SU-DHL-6 (cell line): ENCODE measurements at regions not wholly inside any gene's neighbourhood (a gene's known extent, or its start where the extent isn't known, plus 50 kb on each side); places are given as distances from the start of the nearest gene placed in this dataset.

Experiments used
- EZH2phosphoT487 ChIP-seq: fragments of 200-600 bp; sonication (generic), shearing (Covaris generic); conservative IDR thresholded peaks from 2 replicates; pipeline ENCODE4 v1.6.1; 2018; ENCODE audit warnings: mild to moderate bottlenecking, antibody characterized with exemption, low read length, moderate library complexity, mixed read lengths
- TF ChIP-seq, protein P1 (sequence below): fragments of 200-600 bp; sonication (generic); IDR thresholded peaks from one replicate; pipeline ENCODE4 v1.5.1; 2017; ENCODE audit warnings: antibody characterized with exemption, mild to moderate bottlenecking, low read length, moderate library complexity; ENCODE audit not compliant: insufficient read depth, poor library complexity, severe bottlenecking

DNA sequence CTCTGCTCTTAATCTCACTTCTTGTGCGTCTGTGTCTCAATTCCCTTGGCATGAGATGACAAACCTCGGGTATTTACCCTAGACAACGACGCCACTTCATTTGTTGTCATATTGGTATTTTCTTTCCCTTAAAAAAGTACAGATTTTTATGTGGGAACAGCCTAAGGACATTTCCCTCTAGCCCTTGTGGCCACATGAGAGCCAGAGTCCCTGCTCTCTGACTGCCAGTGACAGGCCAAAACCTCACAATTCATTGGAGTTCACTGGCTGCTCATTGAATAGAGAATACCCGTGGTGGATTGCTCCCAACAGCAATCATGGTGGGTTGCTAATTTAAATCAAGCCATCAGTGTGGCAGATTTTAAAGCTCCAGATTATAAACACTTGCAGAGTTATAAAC, 191.3 kb upstream of the FAM3C start:
- TF ChIP-seq, protein P1, sequence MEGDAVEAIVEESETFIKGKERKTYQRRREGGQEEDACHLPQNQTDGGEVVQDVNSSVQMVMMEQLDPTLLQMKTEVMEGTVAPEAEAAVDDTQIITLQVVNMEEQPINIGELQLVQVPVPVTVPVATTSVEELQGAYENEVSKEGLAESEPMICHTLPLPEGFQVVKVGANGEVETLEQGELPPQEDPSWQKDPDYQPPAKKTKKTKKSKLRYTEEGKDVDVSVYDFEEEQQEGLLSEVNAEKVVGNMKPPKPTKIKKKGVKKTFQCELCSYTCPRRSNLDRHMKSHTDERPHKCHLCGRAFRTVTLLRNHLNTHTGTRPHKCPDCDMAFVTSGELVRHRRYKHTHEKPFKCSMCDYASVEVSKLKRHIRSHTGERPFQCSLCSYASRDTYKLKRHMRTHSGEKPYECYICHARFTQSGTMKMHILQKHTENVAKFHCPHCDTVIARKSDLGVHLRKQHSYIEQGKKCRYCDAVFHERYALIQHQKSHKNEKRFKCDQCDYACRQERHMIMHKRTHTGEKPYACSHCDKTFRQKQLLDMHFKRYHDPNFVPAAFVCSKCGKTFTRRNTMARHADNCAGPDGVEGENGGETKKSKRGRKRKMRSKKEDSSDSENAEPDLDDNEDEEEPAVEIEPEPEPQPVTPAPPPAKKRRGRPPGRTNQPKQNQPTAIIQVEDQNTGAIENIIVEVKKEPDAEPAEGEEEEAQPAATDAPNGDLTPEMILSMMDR: no peak
- no peak for TF ChIP-seq EZH2phosphoT487
